H9 (cell line): ENCODE measurements at regions not wholly inside any gene's neighbourhood (a gene's known extent, or its start where the extent isn't known, plus 50 kb on each side); places are given as distances from the start of the nearest gene placed in this dataset.

Source experiments
- DNase-seq: peaks from one replicate; pipeline ENCODE4 v3.0.0-alpha.2; 2017
- H2AFZ ChIP-seq: one replicate; pipeline ENCODE4 v1.6.1; 2013; ENCODE audit warnings: mild to moderate bottlenecking, low read length, control low read depth, moderate library complexity
- H2AK5ac ChIP-seq: 2 replicates; pipeline ENCODE4 v1.6.1; 2013; ENCODE audit warnings: low read length, control low read depth, mixed read lengths; ENCODE audit not compliant: insufficient read length
- H2BK120ac ChIP-seq: one replicate; pipeline ENCODE4 v1.6.1; 2013; ENCODE audit warnings: low read depth, mild to moderate bottlenecking, low read length, control low read depth, inconsistent platforms; ENCODE audit not compliant: poor library complexity, severe bottlenecking
- H2BK12ac ChIP-seq: 2 replicates; pipeline ENCODE4 v1.6.1; 2013; ENCODE audit warnings: low read length, control low read depth, mixed read lengths, low read depth; ENCODE audit not compliant: insufficient read length
- H2BK15ac ChIP-seq: 2 replicates; pipeline ENCODE4 v1.6.1; 2013; ENCODE audit warnings: low read depth, low read length, control low read depth
- H2BK20ac ChIP-seq: one replicate; pipeline ENCODE4 v1.6.1; 2013; ENCODE audit warnings: low read depth, mild to moderate bottlenecking, low read length, control low read depth, inconsistent platforms; ENCODE audit not compliant: poor library complexity, severe bottlenecking
- H2BK5ac ChIP-seq: 2 replicates; pipeline ENCODE4 v1.6.1; 2013; ENCODE audit warnings: low read length, control low read depth, mixed read lengths; ENCODE audit not compliant: insufficient read length
- H3K14ac ChIP-seq: 2 replicates; pipeline ENCODE4 v1.6.1; 2013; ENCODE audit warnings: low read length, control low read depth; ENCODE audit not compliant: insufficient read depth
- H3K18ac ChIP-seq: 2 replicates; pipeline ENCODE4 v1.6.1; 2013; ENCODE audit warnings: low read depth, mild to moderate bottlenecking, mixed read lengths, low read length, control low read depth; ENCODE audit not compliant: insufficient read length
- H3K23ac ChIP-seq: 2 replicates; pipeline ENCODE4 v1.6.1; 2013; ENCODE audit warnings: low read length, control low read depth, mixed read lengths, low read depth; ENCODE audit not compliant: insufficient read length
- H3K23me2 ChIP-seq: 2 replicates; pipeline ENCODE4 v1.6.1; 2013; ENCODE audit warnings: low read depth, mild to moderate bottlenecking, mixed read lengths, low read length, control low read depth; ENCODE audit not compliant: insufficient read length, poor library complexity, severe bottlenecking
- H3K27ac ChIP-seq: 2 replicates; pipeline ENCODE4 v1.5.1; 2013; ENCODE audit warnings: low read length, control low read depth, mixed read lengths, low read depth; ENCODE audit not compliant: insufficient read length
- H3K27me3 ChIP-seq: 2 replicates; pipeline ENCODE4 v1.6.1; 2013; ENCODE audit warnings: low read length, control low read depth, inconsistent platforms; ENCODE audit not compliant: insufficient read depth
- H3K4ac ChIP-seq: 2 replicates; pipeline ENCODE4 v1.6.1; 2013; ENCODE audit warnings: low read depth, mild to moderate bottlenecking, control low read depth, inconsistent platforms, low read length, moderate library complexity
- H3K4me1 ChIP-seq: 2 replicates; pipeline ENCODE4 v1.6.1; 2013; ENCODE audit warnings: low read length, control low read depth, inconsistent platforms; ENCODE audit not compliant: insufficient read depth
- H3K4me2 ChIP-seq: 2 replicates; pipeline ENCODE4 v1.6.1; 2013; ENCODE audit warnings: low read length, control low read depth, mixed read lengths; ENCODE audit not compliant: insufficient read length, insufficient read depth
- H3K56ac ChIP-seq: 2 replicates; pipeline ENCODE4 v1.6.1; 2013; ENCODE audit warnings: low read depth, mild to moderate bottlenecking, mixed read lengths, low read length, control low read depth; ENCODE audit not compliant: insufficient read length
- H3K79me1 ChIP-seq: 2 replicates; pipeline ENCODE4 v1.6.1; 2013; ENCODE audit warnings: low read depth, mild to moderate bottlenecking, moderate library complexity, low read length, control low read depth, inconsistent platforms; ENCODE audit not compliant: insufficient read depth, poor library complexity, severe bottlenecking
- H3K79me2 ChIP-seq: 2 replicates; pipeline ENCODE4 v1.6.1; 2013; ENCODE audit warnings: low read length, control low read depth, inconsistent platforms; ENCODE audit not compliant: insufficient read depth
- H3K9ac ChIP-seq: 2 replicates; pipeline ENCODE4 v1.6.1; 2013; ENCODE audit warnings: low read length, control low read depth, mixed read lengths; ENCODE audit not compliant: insufficient read length; ENCODE audit errors: extremely low read depth
- H3K9me3 ChIP-seq: one replicate; pipeline ENCODE4 v1.6.1; 2013; ENCODE audit warnings: low read depth, low read length, inconsistent platforms; ENCODE audit not compliant: control insufficient read depth
- H3T11ph ChIP-seq: one replicate; pipeline ENCODE4 v1.6.1; 2013; ENCODE audit warnings: mild to moderate bottlenecking, low read length, control low read depth, inconsistent platforms
- H4K20me1 ChIP-seq: one replicate; pipeline ENCODE4 v1.6.1; 2013; ENCODE audit not compliant: control insufficient read depth, insufficient read length, insufficient read depth
- H4K5ac ChIP-seq: 2 replicates; pipeline ENCODE4 v1.6.1; 2013; ENCODE audit warnings: low read depth, mild to moderate bottlenecking, mixed read lengths, low read length, control low read depth; ENCODE audit not compliant: insufficient read length
- H4K8ac ChIP-seq: replicated peaks from 2 replicates; pipeline ENCODE4 v1.6.1; 2013; ENCODE audit warnings: low read length, control low read depth, mixed read lengths, low read depth; ENCODE audit not compliant: insufficient read length
- H4K91ac ChIP-seq: 2 replicates; pipeline ENCODE4 v1.6.1; 2013; ENCODE audit warnings: low read depth, mild to moderate bottlenecking, moderate library complexity, mixed read lengths, low read length, control low read depth; ENCODE audit not compliant: insufficient read length
- H3K27ac Mint-ChIP-seq, 3 experiments: 2 replicates in 2 of 3; 3 replicates in 1 of 3; pipeline ENCODE4 v1.8.0; 2020 to 2021; ENCODE audit warnings: mixed read lengths in 3 of 3, mild to moderate bottlenecking in 1 of 3, moderate library complexity in 1 of 3
- H3K27me3 Mint-ChIP-seq: 2 replicates; pipeline ENCODE4 v1.8.0; 2021; ENCODE audit warnings: low read depth, mild to moderate bottlenecking, moderate library complexity, mixed read lengths
- H3K36me3 Mint-ChIP-seq, 3 experiments: 2 replicates in 2 of 3; 3 replicates in 1 of 3; pipeline ENCODE4 v1.8.0; 2020 to 2021; ENCODE audit warnings: low read depth in 3 of 3, mixed read lengths in 3 of 3; ENCODE audit not compliant: insufficient read depth in 1 of 3
- H3K4me1 Mint-ChIP-seq, 2 experiments: 2 replicates each; pipeline ENCODE4 v1.8.0; 2020; ENCODE audit warnings: mixed read lengths in 2 of 2
- H3K4me3 Mint-ChIP-seq, 2 experiments: 2 replicates in 1 of 2; 3 replicates in 1 of 2; pipeline ENCODE4 v1.8.0; 2020 to 2021; ENCODE audit warnings: mild to moderate bottlenecking in 2 of 2, mixed read lengths in 2 of 2, moderate library complexity in 1 of 2
- H3K9me3 Mint-ChIP-seq, 2 experiments: 2 replicates in 1 of 2; 3 replicates in 1 of 2; pipeline ENCODE4 v1.8.0; 2020; ENCODE audit warnings: mild to moderate bottlenecking in 2 of 2, mixed read lengths in 2 of 2, moderate library complexity in 1 of 2
- WGBS: extraction: QIAGEN DNeasy Blood & Tissue Kit; methylation state at CpG from one replicate; pipeline ENCODE4 v1.1.7; 2013; ENCODE audit warnings: missing lambda C conversion rate, low lambda C conversion rate, mixed read lengths; ENCODE audit not compliant: insufficient read length; ENCODE audit errors: extremely low coverage; 5-methylcytosine and 5-hydroxymethylcytosine counted together
- TF ChIP-seq, protein P1 (sequence below): fragments of 200-600 bp; sonication (generic); conservative IDR thresholded peaks from 3 replicates; pipeline ENCODE4 v1.8.0; 2021; ENCODE audit warnings: antibody characterized with exemption, mild to moderate bottlenecking

DNA sequence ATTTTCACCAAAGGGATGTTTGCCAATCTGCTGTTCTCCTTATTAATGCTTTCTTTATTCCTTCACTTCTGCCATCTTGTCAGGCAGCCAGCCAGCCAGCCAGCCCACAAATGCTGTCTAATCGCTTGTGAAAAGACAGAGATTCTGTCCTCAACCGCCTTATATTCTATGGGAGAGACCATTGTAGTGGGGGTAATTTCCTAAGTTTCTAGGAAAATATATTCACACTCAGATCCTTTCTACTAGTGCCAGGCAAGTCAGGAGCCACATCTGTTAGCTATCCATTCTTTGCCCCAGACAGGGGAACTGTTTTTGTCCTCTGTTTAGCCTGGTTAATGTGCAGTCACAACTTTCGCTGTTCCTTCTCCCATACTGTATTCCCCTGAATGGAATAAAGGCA, 1023.1 kb downstream of the ADGRL2 start:
- no peak overlapping the region for H3K27ac ChIP-seq
- no peaks in the 10 kb centered on the region for H3K23me2 ChIP-seq
- H3K4me1 Mint-ChIP-seq, result peaks cover 16 to 26% of the 10 kb centered on the region in 2 experiments
- no peaks in the 10 kb centered on the region for H3K27me3 ChIP-seq
- no peak overlapping the region for H3K56ac ChIP-seq
- no peak overlapping the region for H4K91ac ChIP-seq
- H3K14ac ChIP-seq, result no peak overlapping the region
- no peaks in the 10 kb centered on the region for H3K9me3 Mint-ChIP-seq
- H2BK20ac ChIP-seq, result no peak overlapping the region
- H2BK5ac ChIP-seq, result no peak overlapping the region
- H3K4me1 ChIP-seq, result no peaks in the 10 kb centered on the region; the same call in 1 of the 2 replicates
- no peak overlapping the region for H2BK120ac ChIP-seq
- H2AK5ac ChIP-seq, result no peak overlapping the region
- no peaks in the 10 kb centered on the region for H3K79me2 ChIP-seq
- no peaks in the 10 kb centered on the region for H3K9me3 ChIP-seq
- H4K8ac ChIP-seq, result no peak overlapping the region
- no peaks in the 10 kb centered on the region for H4K20me1 ChIP-seq
- H3K23ac ChIP-seq, result no peak overlapping the region
- H3K4ac ChIP-seq, result no peak overlapping the region
- TF ChIP-seq, protein P1, sequence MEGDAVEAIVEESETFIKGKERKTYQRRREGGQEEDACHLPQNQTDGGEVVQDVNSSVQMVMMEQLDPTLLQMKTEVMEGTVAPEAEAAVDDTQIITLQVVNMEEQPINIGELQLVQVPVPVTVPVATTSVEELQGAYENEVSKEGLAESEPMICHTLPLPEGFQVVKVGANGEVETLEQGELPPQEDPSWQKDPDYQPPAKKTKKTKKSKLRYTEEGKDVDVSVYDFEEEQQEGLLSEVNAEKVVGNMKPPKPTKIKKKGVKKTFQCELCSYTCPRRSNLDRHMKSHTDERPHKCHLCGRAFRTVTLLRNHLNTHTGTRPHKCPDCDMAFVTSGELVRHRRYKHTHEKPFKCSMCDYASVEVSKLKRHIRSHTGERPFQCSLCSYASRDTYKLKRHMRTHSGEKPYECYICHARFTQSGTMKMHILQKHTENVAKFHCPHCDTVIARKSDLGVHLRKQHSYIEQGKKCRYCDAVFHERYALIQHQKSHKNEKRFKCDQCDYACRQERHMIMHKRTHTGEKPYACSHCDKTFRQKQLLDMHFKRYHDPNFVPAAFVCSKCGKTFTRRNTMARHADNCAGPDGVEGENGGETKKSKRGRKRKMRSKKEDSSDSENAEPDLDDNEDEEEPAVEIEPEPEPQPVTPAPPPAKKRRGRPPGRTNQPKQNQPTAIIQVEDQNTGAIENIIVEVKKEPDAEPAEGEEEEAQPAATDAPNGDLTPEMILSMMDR, result no peak
- peak overlapping the region in 1 of 3 experiments; percentile 52; a peak in 1 of 7 replicates for H3K27ac Mint-ChIP-seq
- H3K18ac ChIP-seq, result no peak overlapping the region
- H3K36me3 Mint-ChIP-seq, result no peaks in the 10 kb centered on the region
- H2AFZ ChIP-seq, result no peak overlapping the region
- H3K9ac ChIP-seq, result no peak overlapping the region
- H3K79me1 ChIP-seq, result no peaks in the 10 kb centered on the region
- H2BK12ac ChIP-seq, result no peak overlapping the region
- no peak overlapping the region for H3T11ph ChIP-seq
- H3K27me3 Mint-ChIP-seq, result no peaks in the 10 kb centered on the region
- H3K4me2 ChIP-seq, result no peak overlapping the region
- no peak overlapping the region for H4K5ac ChIP-seq
- DNase-seq, result no peak
- WGBS, result no CpG with 5 or more reads among the region's 3 CpGs
- H3K4me3 Mint-ChIP-seq, result no peak overlapping the region
- no peak overlapping the region for H2BK15ac ChIP-seq
